Osteocyte (in vitro differentiated cells): ENCODE measurements at regions not wholly inside any gene's neighbourhood (a gene's known extent, or its start where the extent isn't known, plus 50 kb on each side); places are given as distances from the start of the nearest gene placed in this dataset.

Source experiments
- DNase-seq: peaks from one replicate; pipeline ENCODE4 v3.0.0; 2021; ENCODE audit warnings: mixed read lengths; ENCODE audit not compliant: unreplicated experiment; ENCODE audit errors: extremely low spot score
- H3K27ac Mint-ChIP-seq: one replicate; pipeline ENCODE4 v1.8.0; 2021; ENCODE audit warnings: mild to moderate bottlenecking, mixed read lengths; ENCODE audit not compliant: unreplicated experiment
- H3K27me3 Mint-ChIP-seq: one replicate; pipeline ENCODE4 v1.8.0; 2021; ENCODE audit warnings: mixed read lengths; ENCODE audit not compliant: unreplicated experiment
- H3K36me3 Mint-ChIP-seq: one replicate; pipeline ENCODE4 v1.8.0; 2021; ENCODE audit warnings: mixed read lengths; ENCODE audit not compliant: unreplicated experiment
- H3K4me1 Mint-ChIP-seq: one replicate; pipeline ENCODE4 v1.8.0; 2021; ENCODE audit warnings: mixed read lengths; ENCODE audit not compliant: unreplicated experiment
- H3K4me3 Mint-ChIP-seq: one replicate; pipeline ENCODE4 v1.8.0; 2021; ENCODE audit warnings: mild to moderate bottlenecking, moderate library complexity, mixed read lengths; ENCODE audit not compliant: unreplicated experiment
- H3K9me3 Mint-ChIP-seq: one replicate; pipeline ENCODE4 v1.8.0; 2021; ENCODE audit warnings: mixed read lengths; ENCODE audit not compliant: unreplicated experiment
- TF ChIP-seq, protein P1 (sequence below): fragments of 200-600 bp; sonication (generic); IDR thresholded peaks from 2 replicates; pipeline ENCODE4 v1.5.0; 2021; ENCODE audit warnings: antibody characterized with exemption, mild to moderate bottlenecking, moderate library complexity

DNA sequence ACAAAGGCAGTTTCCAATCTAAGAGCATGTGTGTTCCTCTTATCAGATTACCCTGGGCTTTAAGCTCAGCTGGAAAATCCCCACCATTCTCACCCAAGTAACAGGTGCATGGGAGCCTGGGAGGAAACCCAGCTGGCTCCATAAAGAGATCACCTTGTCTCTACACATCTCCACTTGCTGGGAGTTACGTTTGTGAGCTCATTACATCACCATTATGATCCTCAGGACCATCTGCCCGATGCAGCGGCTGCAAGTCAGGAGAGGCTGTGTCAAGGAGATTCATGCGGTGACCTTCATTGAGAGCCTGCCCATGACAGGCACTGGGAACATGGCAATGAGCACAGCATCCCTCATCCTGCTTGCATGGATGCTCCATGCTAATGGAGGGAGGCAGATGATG is 618.0 kb downstream of the NPHP4 start:
- Mint-ChIP-seq H3K4me3 (no peak overlapping the region), H3K9me3 (peaks cover 44% of the 10 kb centered on the region)

DNA sequence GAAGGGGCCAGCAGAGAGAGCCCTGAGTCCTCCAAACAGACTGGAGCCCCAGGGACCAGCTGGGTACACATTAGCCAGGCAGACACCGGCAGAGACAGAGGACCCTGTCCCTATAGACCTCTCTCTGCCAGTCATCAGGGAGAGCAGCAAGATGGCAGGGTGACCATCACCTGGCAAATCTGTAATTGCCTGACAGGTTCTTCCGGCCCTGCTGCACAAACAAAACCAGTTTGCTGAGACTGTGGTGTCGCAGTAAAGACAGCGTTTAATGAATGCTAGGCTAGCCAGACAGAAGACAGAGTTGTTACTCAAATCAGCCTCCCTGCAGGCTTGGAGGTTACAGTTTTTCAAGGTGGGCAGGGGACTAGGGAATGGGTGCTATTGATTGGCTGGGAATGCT is 618.9 kb downstream of the NPHP4 start:
- TF ChIP-seq, protein P1, sequence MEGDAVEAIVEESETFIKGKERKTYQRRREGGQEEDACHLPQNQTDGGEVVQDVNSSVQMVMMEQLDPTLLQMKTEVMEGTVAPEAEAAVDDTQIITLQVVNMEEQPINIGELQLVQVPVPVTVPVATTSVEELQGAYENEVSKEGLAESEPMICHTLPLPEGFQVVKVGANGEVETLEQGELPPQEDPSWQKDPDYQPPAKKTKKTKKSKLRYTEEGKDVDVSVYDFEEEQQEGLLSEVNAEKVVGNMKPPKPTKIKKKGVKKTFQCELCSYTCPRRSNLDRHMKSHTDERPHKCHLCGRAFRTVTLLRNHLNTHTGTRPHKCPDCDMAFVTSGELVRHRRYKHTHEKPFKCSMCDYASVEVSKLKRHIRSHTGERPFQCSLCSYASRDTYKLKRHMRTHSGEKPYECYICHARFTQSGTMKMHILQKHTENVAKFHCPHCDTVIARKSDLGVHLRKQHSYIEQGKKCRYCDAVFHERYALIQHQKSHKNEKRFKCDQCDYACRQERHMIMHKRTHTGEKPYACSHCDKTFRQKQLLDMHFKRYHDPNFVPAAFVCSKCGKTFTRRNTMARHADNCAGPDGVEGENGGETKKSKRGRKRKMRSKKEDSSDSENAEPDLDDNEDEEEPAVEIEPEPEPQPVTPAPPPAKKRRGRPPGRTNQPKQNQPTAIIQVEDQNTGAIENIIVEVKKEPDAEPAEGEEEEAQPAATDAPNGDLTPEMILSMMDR = no peak

More for the DNA sequence above, 618.0 kb downstream of the NPHP4 start:
- H3K27ac Mint-ChIP-seq = no peak overlapping the region
- DNase-seq = no peak
- TF ChIP-seq, protein P1 = no peak
- no peaks in the 10 kb centered on the region for H3K27me3 Mint-ChIP-seq
- H3K36me3 Mint-ChIP-seq = no peaks in the 10 kb centered on the region
- H3K4me1 Mint-ChIP-seq = no peaks in the 10 kb centered on the region

DNA sequence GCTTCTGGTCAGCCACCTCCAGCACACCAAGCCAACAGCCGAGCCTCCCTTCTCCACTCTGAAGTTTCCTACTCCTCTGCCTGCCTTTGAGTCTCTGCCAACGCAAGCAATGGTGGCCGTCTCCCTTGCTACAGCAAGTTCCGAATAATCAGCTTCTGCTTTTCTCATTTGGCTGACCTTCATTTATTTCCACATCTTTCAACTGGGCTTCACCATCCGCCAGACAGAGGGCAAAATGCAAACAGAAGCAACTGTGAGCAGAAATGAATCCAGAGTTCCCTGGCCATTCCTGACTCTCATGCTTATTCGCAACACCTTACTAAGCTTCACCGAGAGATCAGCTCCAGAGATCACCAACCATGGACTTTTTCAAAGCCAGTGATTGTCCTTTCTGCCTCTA is 621.0 kb downstream of the NPHP4 start:
- H3K9me3 Mint-ChIP-seq = peaks cover 59% of the 10 kb centered on the region
- no peaks in the 10 kb centered on the region for H3K36me3 Mint-ChIP-seq

More for the DNA sequence above, 618.9 kb downstream of the NPHP4 start:
- no peak overlapping the region for H3K27ac Mint-ChIP-seq
- no peak for DNase-seq
- H3K27me3 Mint-ChIP-seq = no peaks in the 10 kb centered on the region
- no peaks in the 10 kb centered on the region for H3K4me1 Mint-ChIP-seq
- no peaks in the 10 kb centered on the region for H3K36me3 Mint-ChIP-seq
- H3K9me3 Mint-ChIP-seq = peaks cover 47% of the 10 kb centered on the region
- H3K4me3 Mint-ChIP-seq = no peak overlapping the region

DNA sequence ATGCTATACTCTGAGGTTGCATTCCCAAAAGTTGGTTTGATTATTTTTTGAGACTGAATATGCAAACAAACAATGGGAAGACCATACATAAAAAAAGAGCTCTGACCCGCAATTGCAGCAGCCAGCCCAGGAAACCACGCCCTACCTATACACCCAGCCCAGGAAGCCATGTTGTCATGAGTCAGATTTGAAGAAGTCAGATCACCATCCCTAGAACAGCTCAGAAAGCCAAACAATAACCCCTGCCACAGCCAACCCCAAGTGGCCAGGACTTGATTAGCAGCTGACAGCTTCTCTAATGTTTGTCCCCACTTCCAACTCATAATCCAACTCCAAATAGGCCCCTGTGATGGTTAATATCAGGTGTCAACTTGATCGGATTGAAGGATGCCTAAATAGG is 621.9 kb downstream of the NPHP4 start:
- H3K9me3 Mint-ChIP-seq = peaks cover 57% of the 10 kb centered on the region

More for the DNA sequence above, 621.0 kb downstream of the NPHP4 start:
- no peaks in the 10 kb centered on the region for H3K27me3 Mint-ChIP-seq
- no peak overlapping the region for H3K4me3 Mint-ChIP-seq
- H3K27ac Mint-ChIP-seq = no peak overlapping the region
- no peak for DNase-seq
- no peaks in the 10 kb centered on the region for H3K4me1 Mint-ChIP-seq
- TF ChIP-seq, protein P1 = no peak

DNA sequence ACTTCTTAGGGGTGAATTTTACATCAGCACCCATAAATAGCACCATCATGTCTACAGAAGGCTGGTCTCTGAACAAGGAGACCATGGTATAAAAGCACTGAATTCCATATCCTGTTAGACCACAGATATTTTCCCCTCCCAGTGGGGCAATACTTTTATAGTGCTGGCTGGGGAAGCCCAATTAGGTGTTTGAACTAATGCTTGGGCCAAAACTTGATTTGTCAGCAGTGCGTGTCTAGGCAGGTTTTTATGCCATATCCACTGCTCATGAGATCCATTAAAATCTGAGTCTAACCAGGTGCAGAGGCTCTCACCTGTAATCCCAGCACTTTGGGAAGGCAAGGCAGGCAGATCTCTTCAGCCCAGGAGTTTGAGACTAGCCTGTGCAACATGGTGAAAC is 623.0 kb downstream of the NPHP4 start:
- Mint-ChIP-seq H3K4me3 (no peak overlapping the region), H3K9me3 (peaks cover 57% of the 10 kb centered on the region), H3K27ac (no peak overlapping the region), H3K36me3 (no peaks in the 10 kb centered on the region), H3K4me1 (no peaks in the 10 kb centered on the region), H3K27me3 (no peaks in the 10 kb centered on the region)
- TF ChIP-seq, protein P1 = no peak
- DNase-seq = no peak

More for the DNA sequence above, 621.9 kb downstream of the NPHP4 start:
- Mint-ChIP-seq H3K36me3 (no peaks in the 10 kb centered on the region), H3K27me3 (no peaks in the 10 kb centered on the region), H3K4me3 (no peak overlapping the region), H3K4me1 (no peaks in the 10 kb centered on the region), H3K27ac (no peak overlapping the region)
- no peak for DNase-seq
- TF ChIP-seq, protein P1 = no peak
